ENCODE measurements at regions not wholly inside any gene's neighbourhood (a gene's known extent, or its start where the extent isn't known, plus 50 kb on each side); places are given as distances from the start of the nearest gene placed in this dataset.

- ChIA-PET POLR2A (ENCODE audit: low non-redundant PET) (no interaction called here), CTCF (no interaction called here)
- DNase-seq (ENCODE audit: low spot score): no peak
- Histone ChIP-seq H3K27ac (ENCODE audit: low read depth, low read length, poor library complexity, severe bottlenecking) (no peak overlapping the region), H3K4me1 (ENCODE audit: insufficient read depth, low read length, poor library complexity, severe bottlenecking) (no peaks in the 10 kb centered on the region), H3K36me3 (ENCODE audit: insufficient read depth, low read length, poor library complexity, severe bottlenecking) (no peaks in the 10 kb centered on the region), H3K27me3 (replicated peaks; ENCODE audit: insufficient read depth, low read depth, low read length, poor library complexity) (no peaks in the 10 kb centered on the region), H3K4me3 (ENCODE audit: low read depth, low read length, poor library complexity, severe bottlenecking) (no peak overlapping the region), H3K9me3 (ENCODE audit: low read depth, low read length, poor library complexity, severe bottlenecking) (no peaks in the 10 kb centered on the region)
- TF ChIP-seq CTCF (conservative IDR thresholded peaks at IDR 0.05; ENCODE audit: low read depth, low read length) (no peak), EZH2 (IDR thresholded peaks at IDR 0.05; ENCODE audit: borderline replicate concordance, low read depth, low read length, poor library complexity, severe bottlenecking) (no peak)
- intact Hi-C loops (cut with micrococcal nuclease; ENCODE audit: unreplicated experiment): no loop called here
- no TSS peak for BruUV-seq (replicated peaks)
Measured at GRCh38 chr4:20096911-20097310, 154.8 kb upstream of the SLIT2 start.

DNA sequence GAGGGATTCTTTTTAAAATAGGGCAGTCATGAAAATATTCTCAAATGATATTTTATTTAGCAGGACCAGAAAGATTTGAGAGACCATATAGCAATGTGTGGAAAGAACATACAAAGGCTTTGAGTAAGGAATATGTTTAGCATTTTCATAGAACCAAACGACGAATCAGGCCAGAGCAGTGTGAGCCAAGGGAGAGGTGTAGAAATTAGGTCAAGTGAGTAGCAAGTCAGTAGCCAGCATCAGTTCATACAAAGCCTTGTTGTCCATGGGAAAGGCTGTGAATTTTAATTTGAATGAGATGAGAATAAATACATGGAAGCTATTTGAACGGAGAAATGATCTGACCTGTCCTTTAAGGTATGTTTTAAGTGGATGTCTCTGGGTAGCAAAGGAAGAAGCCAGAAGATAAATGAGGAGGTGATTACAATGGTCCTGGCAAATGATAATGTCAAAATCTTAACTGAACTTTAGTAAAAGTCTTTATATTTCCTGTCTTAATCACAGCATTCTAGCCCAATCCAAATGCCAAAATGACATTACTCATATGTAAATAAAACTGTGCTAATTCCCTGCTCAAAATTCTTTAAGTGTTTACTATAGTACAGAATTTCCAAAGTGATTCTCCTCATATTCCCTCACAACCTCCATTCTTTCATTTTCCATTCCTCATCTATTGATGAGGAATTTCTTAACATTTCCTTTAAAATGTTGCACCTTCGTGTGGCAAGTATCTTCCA, 155.7 kb upstream of the SLIT2 start:
- intact Hi-C loops (cut with micrococcal nuclease; ENCODE audit: unreplicated experiment): no loop called here
- Histone ChIP-seq H3K4me1 (ENCODE audit: insufficient read depth, low read length, poor library complexity, severe bottlenecking) (no peaks in the 10 kb centered on the region), H3K9me3 (ENCODE audit: low read depth, low read length, poor library complexity, severe bottlenecking) (no peaks in the 10 kb centered on the region), H3K36me3 (ENCODE audit: insufficient read depth, low read length, poor library complexity, severe bottlenecking) (no peaks in the 10 kb centered on the region), H3K4me3 (ENCODE audit: low read depth, low read length, poor library complexity, severe bottlenecking) (no peak overlapping the region), H3K27me3 (replicated peaks; ENCODE audit: insufficient read depth, low read depth, low read length, poor library complexity) (no peaks in the 10 kb centered on the region), H3K27ac (ENCODE audit: low read depth, low read length, poor library complexity, severe bottlenecking) (no peak overlapping the region)
- DNase-seq (ENCODE audit: low spot score): no peak
- POLR2A ChIA-PET (ENCODE audit: low non-redundant PET): no interaction called here
- CTCF ChIA-PET: no interaction called here
- BruUV-seq (replicated peaks): no TSS peak
- TF ChIP-seq CTCF (conservative IDR thresholded peaks at IDR 0.05; ENCODE audit: low read depth, low read length) (no peak), EZH2 (IDR thresholded peaks at IDR 0.05; ENCODE audit: borderline replicate concordance, low read depth, low read length, poor library complexity, severe bottlenecking) (no peak)

- H3K4me1 ChIP-seq (ENCODE audit: insufficient read depth, low read length, poor library complexity, severe bottlenecking): no peaks in the 10 kb centered on the region
- H3K27ac ChIP-seq (ENCODE audit: low read depth, low read length, poor library complexity, severe bottlenecking): no peak overlapping the region
- DNase-seq (ENCODE audit: low spot score): no peak
- no peaks in the 10 kb centered on the region for H3K36me3 ChIP-seq (ENCODE audit: insufficient read depth, low read length, poor library complexity, severe bottlenecking)
- ChIA-PET CTCF (no interaction called here), POLR2A (ENCODE audit: low non-redundant PET) (no interaction called here)
- no peaks in the 10 kb centered on the region for H3K9me3 ChIP-seq (ENCODE audit: low read depth, low read length, poor library complexity, severe bottlenecking)
- intact Hi-C loops (cut with micrococcal nuclease; ENCODE audit: unreplicated experiment): no loop called here
- TF ChIP-seq CTCF (conservative IDR thresholded peaks at IDR 0.05; ENCODE audit: low read depth, low read length): no peak
- no peak for TF ChIP-seq EZH2 (IDR thresholded peaks at IDR 0.05; ENCODE audit: borderline replicate concordance, low read depth, low read length, poor library complexity, severe bottlenecking)
- no peaks in the 10 kb centered on the region for H3K27me3 ChIP-seq (replicated peaks; ENCODE audit: insufficient read depth, low read depth, low read length, poor library complexity)
- no peak overlapping the region for H3K4me3 ChIP-seq (ENCODE audit: low read depth, low read length, poor library complexity, severe bottlenecking)
- no TSS peak for BruUV-seq (replicated peaks)
Measured at GRCh38 chr4:20091781-20092180, 159.9 kb upstream of the SLIT2 start.
